NK-92 treated with Interleukin-12 subunit alpha and Interleukin-12 subunit beta, amount 100 ng/mL, for 24 hours (cell line): ENCODE measurements at regions not wholly inside any gene's neighbourhood (a gene's known extent, or its start where the extent isn't known, plus 50 kb on each side); places are given as distances from the start of the nearest gene placed in this dataset.

Source experiments
- DNase-seq: peaks from one replicate; lab custom pipeline; 2025; lab: John Stamatoyannopoulos, UW

DNA sequence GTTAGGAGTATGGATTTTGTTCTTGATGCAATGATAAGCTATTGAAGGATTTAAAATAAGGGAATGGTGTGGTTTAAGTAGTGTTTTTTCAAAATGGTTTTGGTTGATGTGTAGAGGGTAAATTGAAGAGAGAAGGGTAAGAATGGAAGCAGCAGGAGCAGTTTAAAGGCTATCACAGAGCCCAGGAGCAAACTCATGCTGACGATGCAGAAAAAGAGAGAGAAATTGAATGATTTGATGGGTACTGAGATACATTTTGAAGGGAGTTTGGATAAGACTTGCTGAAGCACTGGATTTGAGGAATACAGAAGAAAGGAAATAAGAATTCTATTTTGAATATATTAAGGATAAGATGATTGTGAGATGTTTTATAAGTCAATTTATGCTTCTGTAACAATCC is 300.8 kb upstream of the LYPLAL1 start:
- DNase-seq: no peak

DNA sequence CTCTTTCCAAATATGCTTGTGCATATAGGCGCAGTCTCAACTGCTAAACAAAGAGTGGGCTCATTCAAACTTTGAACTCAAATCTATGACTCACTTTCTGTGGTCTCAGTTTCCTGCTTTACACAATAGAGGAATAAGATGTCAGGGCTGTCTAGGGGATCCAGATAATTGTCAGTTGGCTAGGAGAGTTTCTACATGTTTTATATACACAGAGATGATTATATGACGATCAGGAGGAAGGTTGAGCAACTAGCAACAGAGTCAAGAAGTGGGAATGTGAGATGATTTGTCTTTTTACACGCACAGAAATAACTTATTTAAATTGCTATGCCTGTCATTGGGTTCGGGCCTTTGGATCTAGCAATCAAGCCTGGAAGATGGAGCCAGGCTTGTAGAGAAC is 299.4 kb upstream of the LYPLAL1 start:
- DNase-seq: no peak

DNA sequence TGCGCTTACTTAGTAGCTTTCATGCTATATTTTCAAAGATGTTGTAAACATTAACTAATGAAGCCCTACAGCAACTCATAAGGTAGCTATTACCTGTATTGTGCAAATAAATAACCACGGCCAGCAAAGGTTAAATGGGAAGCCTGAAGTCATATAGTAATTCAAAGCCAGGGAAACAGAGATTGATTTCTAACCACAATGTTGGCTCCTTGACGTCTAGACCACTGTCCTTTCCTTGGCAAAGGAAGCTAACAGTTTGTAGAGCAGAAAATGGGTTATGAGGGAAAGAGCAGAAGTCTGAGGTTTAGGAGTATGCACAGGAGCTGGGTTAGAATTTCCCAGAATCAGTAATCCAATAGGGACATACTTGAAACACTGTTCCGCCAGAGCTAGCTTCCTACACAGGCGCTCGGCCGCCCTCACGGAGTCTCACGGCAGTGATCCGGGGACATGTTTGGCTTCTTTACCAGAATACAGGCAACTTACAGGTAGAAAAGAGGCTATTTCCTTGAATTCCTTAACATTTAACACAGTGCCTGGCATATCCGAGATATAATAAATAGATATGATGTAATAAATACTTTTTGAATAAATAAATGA is 298.8 kb upstream of the LYPLAL1 start:
- DNase-seq: no peak

DNA sequence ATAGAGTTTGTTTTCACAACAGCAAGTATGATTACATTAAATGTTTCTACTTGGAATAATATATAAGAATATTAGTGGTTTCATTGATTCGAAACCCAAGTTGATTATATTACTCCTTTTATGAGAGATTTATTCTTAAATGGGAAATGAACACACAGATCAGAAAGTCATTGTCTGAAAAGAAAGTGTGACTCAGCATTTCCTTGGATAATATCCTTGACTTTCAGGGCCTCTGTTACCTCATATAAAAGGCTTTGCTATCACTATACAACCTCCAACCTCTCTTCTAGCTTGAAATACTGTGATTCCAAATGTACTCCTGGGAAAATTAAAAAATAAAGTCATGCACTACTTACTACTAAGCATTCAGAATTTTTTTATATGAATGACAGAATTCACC is 295.3 kb upstream of the LYPLAL1 start:
- DNase-seq: no peak

DNA sequence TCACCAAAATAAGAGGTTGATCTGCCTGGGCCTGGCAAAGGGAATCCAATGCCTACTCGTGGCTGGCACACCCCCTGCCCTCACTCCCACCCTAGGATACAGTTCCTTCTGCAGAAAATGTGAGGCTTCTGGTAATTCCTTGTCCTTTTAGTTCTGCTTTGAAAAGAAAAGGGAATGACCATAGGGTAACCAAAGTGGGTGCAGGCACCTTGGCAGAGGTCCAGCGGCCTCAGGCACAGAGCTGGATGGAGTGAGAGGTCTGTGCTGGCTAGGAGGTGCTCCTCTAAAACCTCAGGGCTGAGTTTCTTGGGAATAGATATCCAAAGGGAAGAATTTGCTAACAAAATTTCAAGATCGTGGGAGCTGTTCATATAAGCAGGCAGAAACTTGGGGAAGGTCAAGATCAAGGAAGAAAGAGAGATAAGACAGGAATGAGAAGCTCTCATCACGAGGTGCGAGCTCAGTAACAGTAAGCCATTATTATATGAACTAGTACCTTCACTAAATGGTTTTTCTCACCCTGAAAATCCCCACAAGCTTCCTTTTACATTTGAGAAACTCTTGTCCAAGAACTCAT is 293.1 kb upstream of the LYPLAL1 start:
- no peak for DNase-seq

DNA sequence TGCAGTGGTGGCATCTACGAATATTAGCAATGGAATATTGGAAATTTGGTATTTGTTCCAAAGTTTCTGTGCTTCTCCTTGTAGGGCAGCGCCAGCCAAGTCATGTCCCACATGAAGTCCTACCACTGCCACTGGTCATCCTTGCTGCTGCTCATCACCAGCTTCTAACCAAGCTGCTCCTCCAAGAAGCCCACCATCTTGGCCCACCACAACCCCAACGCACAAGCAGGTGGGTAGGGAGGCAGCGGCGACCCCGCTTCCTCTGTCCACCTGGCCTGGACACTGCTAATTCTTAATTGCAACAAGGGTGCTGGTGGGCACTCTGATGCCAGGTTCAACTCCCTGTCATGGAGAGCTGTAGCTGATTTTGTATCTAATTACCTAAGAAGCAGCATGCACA is 291.2 kb upstream of the LYPLAL1 start:
- no peak for DNase-seq

DNA sequence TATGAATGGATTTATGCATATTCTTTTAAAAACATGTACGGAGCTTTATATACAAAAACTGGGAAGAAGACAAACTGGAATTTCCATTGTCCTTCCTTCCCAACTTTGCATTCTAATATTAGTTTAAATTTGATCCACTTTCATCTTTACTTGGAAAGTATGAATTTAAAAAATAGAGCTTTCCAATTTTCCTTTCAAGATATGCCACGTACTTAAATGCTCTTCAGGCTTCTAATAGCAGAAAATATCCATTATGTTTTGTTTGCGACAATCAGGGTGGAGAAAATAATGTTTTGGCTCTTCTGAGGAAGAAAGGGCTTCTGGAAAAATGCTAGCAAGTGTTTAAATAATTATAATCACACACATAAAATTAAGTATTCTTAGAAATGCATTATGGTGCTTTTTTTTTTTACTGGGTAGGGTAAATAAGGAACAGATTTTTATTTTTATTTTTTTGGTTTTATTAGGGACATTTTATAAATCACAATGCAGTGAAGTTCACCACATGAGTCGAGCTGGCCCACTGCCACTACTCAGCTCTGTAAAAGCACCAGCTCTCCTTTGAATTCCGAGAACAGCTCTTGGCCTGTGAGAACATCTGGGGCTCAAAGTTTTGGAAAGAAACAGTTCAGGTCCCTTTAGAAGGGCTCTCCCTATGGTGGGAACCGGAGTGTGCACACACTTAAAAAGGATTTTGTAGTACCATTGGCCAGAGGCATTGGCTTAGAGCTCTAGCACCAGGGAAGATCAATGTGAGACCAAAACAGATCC is 287.4 kb upstream of the LYPLAL1 start:
- DNase-seq: no peak

DNA sequence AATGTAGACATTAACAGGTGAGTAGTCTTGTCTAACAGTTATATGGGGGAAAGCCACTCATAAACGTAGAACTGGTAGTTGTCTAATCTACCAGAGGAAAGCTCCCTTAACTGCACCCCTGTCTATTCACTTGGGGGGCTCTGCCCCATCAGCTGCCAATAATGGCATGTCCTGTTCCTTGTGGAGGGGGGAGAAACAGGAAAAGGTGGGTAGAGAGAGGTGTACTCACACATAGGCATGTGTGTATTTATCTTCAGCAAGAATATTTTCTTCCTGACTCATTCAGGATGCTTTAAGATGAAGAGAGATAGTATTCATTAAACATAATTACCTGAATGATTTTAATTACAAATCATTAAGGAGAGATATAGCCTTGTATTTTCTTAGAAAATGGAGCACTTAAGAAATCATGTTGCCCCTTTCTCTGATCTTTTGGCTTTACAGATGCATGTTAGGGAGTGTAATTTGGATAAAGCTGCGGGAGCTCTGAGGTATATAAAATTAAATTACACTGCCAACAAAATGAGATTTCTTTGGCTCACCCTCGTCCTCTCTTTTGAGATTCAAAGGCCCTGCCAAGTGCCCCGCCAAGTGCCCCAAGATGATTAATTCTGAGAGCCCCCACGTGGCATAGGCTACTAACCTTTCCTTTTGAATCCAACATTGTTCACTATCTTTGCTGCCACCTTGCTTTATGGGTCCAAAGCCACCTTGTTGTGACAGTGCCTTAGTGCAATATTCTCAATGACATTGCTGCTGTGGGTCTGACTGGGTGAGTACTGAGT is 286.3 kb upstream of the LYPLAL1 start:
- no peak for DNase-seq

DNA sequence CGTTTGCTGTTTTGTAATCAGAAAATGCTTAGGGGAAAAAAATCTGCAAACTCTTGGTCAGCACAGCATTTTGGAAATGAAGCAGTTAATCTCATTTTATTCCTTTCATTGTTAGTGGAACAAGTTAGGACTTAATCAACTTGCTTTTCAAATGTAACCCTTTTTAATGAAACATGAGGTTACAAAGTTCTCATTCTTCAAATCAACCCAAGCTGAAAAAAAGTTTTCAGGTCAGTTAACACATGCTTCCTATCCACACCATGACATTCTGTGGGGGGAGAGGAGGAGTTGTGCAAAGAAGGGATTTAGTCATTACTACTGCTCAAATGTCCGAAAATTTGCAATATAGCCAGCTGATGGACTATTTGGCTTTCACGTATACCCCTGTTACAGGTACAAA is 283.2 kb upstream of the LYPLAL1 start:
- no peak for DNase-seq

DNA sequence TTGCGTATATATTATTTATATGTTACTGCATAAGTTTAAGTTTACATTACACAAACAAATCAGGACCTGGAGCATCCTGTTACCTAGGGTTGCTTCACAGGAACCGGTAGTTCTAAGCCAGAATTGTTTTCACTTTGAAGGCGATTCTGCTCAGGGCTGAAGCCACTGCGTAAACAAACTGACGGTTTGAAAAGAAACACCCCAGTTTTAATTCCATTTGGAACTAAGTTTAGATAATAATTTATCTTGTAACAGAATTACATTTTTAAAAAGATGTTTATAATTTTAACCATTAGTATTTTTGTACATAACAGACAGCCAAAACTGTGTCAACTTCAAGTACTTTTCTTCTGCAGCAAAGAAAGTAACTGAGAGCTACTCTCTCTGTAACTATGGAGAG is 282.1 kb upstream of the LYPLAL1 start:
- no peak for DNase-seq

DNA sequence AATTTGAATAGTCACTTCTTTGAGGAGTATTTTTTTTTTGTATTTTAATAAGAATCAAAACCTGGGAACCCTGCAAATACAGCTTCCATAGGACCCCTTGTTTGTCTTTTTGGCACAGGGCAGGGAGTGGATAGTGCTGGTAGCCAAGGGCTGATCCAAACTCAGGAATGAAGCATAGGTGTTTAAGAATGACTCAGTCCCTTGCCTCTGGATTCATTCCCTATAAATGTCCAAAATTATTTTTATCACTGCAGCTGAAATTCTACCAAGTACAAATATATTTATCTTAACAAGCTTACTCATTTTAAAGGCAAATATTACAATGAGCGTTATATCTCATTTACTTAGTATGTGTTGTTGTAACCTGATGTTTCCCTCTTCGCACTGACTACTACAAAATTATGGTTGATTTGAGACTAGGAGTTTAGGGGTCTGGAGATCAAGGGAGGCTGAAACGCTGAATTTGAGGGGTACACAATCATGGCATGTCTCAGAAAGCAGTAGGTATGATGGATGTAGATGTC is 278.6 kb upstream of the LYPLAL1 start:
- DNase-seq: no peak

DNA sequence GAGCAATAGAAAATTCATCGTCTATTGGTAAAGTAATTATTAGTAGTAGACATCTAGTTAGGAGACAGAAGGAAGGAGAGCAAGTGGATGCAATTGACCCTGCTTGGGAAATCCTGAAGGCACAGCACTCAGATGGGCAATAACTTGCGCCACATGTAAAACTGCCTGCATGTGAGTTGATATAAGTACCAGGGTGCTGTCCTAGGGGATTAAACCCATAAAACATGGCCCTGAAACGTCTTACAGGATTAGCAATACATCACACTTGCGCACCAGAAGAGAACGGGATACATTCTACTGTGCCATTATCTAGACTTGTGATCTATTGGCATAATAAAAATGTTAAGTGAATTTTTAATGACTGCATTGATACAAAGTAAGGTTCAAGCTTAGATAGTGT is 277.5 kb upstream of the LYPLAL1 start:
- no peak for DNase-seq

DNA sequence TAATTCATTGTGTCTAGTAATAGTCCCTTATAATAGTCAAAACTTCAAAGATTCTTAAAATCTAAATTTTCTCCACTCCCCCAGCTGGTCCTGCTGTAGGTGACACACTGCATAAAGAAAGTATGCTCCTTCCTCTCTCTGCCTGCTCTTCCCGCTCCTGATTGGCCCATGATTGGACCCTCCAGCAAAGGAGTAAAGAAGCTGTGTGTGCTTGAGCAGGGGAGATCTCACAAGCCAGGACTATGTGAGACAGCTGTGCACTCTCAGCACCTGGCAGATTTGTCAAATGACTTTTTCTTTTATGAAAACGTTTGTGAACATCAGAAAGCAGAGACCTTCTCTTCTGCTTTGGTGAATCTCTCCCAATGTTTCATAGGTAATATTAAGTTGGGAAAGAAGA is 274.8 kb upstream of the LYPLAL1 start:
- DNase-seq: no peak

DNA sequence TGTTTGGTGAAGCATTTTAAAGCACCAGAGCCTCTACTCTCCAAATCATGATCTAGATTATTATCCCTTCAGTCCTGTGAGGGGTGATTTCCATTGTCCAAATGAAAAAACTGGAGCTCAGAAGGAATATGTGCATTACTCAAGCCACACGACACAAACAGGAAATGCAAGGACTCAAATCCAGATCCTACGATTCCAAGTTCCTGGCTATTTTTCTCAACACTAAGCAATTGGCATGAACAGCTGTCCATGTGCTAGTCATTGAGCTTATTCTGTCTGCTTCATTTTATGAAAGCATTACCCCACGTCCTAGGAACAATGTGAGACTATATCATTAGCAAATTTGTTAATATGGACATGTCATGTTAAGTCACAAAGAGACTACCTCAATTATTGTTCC is 273.1 kb upstream of the LYPLAL1 start:
- no peak for DNase-seq

DNA sequence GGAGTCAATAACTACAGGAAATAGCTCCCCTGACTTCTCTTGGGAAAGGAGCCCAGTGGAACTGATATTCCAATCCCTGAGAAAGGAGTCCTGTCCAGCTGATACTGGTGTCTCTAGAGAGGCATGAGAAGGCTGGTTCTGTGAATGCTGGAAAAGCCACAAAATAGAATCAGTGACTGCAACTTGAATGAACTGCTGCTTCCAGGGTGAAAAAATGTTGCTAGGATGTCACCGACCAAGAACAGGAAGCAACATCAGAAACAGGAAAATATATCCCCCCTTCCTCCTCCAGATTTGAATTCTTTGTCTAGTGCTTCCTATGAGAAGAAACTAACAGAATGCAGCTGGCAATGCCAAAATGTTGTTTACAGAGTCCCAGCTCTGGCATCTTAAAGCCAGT is 269.3 kb upstream of the LYPLAL1 start:
- DNase-seq: no peak

DNA sequence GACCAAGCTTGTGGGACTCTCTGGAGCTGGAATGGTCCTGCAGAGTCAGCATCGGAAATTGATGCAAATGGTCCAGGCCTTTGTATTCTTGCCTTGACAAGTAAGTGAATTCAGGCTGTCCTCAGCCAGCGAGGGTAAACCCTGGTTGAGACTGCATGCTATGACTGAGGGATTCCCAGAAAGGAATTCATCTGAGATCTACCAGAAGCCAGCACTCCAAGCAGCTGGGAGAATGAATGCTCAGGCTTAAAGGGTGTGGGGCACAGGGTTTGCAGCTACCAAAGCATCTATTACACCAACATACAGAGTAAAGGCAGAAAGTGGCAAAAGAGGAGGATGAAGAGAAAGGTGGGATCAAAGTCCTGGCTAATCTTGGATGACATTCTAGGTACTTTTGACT is 257.0 kb upstream of the LYPLAL1 start:
- no peak for DNase-seq

DNA sequence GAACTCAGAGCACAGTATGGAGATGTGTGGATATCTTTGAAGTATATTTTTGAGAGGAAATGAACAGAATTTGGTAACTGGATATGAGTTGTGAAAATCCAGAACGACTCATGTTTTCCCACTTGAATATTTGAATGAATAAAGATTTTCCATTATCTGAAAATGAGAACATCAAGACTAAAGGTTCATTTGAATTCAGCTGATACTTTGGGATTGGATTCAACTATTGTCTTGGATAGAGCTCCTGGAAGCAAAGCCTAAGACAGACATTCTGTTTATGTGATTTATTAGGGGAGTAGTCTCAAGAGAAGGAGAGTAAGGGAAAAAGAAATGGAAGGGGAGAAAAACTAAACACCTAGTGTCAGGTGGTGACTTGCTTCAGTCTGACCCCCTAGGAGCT is 256.0 kb upstream of the LYPLAL1 start:
- no peak for DNase-seq

DNA sequence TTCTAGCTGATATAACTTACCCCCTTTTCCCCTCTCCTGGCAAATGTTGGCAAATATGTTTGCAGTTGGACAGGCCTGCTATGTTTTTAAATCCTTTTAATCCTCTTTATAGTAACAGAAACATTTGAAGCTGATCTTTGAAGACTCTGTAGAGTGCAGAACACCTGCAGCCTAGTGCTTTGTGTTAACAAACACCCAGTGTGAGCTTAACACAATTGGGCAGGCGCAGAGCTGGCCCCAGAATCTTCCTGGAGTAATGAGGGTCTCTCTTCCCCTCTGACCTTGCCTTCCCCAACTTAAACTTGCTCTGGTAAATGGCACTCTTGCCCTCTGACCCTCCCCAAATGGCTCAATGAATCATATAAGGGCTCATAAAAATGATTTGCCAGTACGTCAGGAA is 247.9 kb upstream of the LYPLAL1 start:
- DNase-seq: no peak

DNA sequence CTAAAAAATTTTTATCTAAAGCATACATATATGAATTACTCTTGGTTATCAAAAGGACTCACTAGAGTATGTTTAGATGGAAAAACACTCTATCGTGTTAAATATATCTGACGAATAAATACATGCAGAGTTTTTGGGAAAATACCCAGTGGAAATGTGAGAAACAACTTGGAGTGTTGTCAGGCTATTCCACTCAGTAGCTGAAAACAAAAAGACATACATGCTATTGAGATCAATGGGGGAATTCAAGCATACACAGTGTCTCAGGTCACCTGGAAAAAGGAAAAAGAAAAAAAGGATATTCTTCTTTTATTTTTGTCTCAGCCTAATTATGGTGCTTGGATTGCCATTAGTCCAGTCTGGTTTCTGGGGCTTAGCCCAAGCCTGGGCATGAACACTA is 247.0 kb upstream of the LYPLAL1 start:
- DNase-seq: no peak

DNA sequence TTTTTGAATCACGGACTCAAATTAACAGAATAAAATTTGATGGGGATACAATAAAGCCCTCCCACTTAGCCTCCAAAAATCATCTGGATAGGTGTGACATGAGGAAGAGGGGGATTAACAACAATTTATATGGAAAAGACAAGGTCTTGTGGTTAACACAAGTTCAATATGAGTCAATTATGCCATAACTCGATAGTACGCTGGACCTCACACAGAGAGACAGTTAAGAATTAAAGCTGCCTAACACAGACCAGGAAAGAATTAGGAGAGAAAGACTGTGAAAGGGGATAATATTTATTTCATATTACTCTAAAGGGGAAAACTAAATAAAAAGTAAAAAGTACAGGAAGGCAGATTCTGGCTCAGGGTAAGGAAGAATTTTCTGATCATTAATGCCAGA is 243.7 kb upstream of the LYPLAL1 start:
- no peak for DNase-seq

DNA sequence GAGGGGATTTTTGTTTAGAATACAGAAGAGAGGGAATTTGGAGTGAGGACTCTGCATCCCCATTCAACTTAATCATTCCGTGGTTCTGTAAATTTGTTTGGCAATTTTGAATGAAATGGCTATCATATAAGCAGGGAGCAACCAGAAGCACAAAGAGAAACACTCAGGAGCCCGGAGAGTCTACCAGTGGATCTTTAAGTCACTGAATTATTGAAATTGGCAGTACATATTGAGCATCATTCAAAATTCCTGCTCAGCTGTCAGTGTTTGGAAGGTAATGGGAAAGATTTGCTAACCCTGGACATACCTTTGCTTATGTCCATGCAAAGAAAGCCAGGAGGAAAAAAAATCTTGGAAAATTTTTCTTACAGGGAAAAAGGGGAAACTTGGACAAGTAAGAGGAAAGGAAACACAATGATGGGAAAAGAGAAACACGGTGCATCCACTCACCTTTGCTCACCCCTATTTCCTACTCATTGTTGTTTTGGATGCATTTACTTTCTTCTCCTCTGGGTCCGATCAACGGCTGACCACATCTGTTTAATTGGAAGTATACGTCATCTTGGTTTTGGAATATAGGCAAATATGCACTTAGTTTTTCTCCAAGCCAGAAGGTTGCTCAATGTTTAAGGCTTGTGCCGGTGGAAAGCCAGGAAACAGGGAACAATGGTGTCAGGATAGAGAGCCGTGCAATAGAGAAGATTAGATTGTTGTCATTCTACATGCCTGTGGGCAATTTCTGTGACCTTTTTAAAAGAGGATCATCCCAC is 243.0 kb upstream of the LYPLAL1 start:
- no peak for DNase-seq

DNA sequence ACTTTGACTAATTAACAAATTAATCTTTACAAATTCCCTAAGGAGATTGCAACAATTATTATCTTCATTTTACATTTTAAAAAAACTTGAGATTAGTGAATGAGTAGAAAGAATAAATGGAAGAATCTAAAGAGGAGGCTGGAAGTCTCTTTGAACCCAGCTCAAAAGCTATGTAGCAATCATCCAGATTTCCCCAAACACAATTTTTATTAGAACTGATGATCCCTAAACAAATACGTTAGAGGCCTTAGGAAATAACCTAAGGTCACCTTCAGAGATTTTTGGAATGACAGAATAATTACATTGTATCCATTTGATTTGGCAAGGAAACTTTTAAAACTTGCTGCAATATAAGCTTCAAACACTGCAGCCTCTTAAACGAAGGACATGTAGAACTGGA is 242.4 kb upstream of the LYPLAL1 start:
- DNase-seq: no peak
